ENCODE measurements at regions not wholly inside any gene's neighbourhood (a gene's known extent, or its start where the extent isn't known, plus 50 kb on each side); places are given as distances from the start of the nearest gene placed in this dataset.

- TF ChIP-seq CTCF (IDR thresholded peaks at IDR 0.05) = no peak
- no peak for TF ChIP-seq POLR2A (IDR thresholded peaks at IDR 0.05)
Observed at GRCh38 chr11:100545556-100545955, 141.5 kb upstream of the ARHGAP42 start.

Data from stomach (tissue), 4 donors.